ENCODE measurements at regions not wholly inside any gene's neighbourhood (a gene's known extent, or its start where the extent isn't known, plus 50 kb on each side); places are given as distances from the start of the nearest gene placed in this dataset.

DNA sequence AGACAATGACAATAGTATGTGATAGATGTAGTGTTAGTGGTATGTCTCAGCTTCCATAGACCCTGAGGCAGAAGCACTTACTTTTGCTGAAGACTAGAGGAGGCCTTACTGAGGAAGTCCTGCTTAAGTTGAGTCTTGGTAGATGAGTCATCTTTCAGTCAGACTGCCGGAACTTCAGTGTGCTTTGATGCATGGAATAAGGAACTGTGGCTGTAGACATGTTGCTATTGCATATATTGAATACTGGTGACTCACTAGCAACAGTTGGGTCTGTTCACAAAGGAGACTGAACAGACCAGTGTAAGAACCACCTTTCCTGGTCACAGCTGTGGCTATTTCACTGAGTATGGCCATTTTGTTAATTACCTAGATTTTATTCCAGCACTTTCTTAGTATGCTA, 1000.6 kb downstream of the OLFM4 start:
- DNase-seq (ENCODE audit: low spot score): peak; percentile 34
- 0 out of 2 replicates have a peak, but pooled peaks cover 3% of the 10 kb centered on the region for H3K9me3 ChIP-seq (ENCODE audit: low read length)

DNA sequence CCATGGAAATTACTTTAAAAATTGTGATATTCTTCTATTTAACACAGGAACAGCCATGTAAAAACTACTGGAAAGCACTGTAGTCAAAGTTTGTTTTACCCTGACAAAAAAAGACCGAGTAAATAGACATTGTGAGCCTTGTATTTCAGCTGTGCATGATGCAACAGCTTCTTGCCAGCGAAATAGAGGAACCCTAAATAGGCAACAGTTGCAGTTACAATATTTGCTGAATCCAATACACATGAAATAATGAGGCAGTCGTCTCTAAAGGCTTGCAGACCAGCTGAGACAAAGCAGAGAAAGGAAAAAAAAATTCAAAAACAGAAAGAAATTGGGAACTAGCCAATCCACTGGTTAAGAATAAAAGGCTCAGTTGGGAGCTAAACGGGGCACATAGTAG, 1001.1 kb downstream of the OLFM4 start:
- TF ChIP-seq, protein P1, sequence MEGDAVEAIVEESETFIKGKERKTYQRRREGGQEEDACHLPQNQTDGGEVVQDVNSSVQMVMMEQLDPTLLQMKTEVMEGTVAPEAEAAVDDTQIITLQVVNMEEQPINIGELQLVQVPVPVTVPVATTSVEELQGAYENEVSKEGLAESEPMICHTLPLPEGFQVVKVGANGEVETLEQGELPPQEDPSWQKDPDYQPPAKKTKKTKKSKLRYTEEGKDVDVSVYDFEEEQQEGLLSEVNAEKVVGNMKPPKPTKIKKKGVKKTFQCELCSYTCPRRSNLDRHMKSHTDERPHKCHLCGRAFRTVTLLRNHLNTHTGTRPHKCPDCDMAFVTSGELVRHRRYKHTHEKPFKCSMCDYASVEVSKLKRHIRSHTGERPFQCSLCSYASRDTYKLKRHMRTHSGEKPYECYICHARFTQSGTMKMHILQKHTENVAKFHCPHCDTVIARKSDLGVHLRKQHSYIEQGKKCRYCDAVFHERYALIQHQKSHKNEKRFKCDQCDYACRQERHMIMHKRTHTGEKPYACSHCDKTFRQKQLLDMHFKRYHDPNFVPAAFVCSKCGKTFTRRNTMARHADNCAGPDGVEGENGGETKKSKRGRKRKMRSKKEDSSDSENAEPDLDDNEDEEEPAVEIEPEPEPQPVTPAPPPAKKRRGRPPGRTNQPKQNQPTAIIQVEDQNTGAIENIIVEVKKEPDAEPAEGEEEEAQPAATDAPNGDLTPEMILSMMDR (conservative IDR thresholded peaks at IDR 0.05; ENCODE audit: low read length): no peak
- TF ChIP-seq EZH2phosphoT487 (IDR thresholded peaks at IDR 0.05; ENCODE audit: borderline replicate concordance, low read depth, low read length): no peak
- no peak overlapping the region for H3K27ac ChIP-seq (ENCODE audit: low read depth, low read length, poor library complexity, severe bottlenecking)
- no peaks in the 10 kb centered on the region for H3K9me2 ChIP-seq (ENCODE audit: insufficient read depth, low read length)
- H3K79me2 ChIP-seq (ENCODE audit: insufficient read depth, low read depth, low read length): no peaks in the 10 kb centered on the region
- no peak for DNase-seq (ENCODE audit: low spot score)
- no peak overlapping the region for H3K4me3 ChIP-seq (ENCODE audit: low read depth, low read length, poor library complexity, severe bottlenecking)
- BruUV-seq (replicated peaks): no TSS peak
- intact Hi-C loops (cut with micrococcal nuclease; ENCODE audit: unreplicated experiment): no loop called here
- H3K9me3 ChIP-seq (ENCODE audit: low read length): no peaks in the 10 kb centered on the region
- no peaks in the 10 kb centered on the region for H3K36me3 ChIP-seq (ENCODE audit: insufficient read depth, low read length)
- H3K4me1 ChIP-seq (ENCODE audit: insufficient read depth, low read length, poor library complexity, severe bottlenecking): no peaks in the 10 kb centered on the region
- ChIA-PET POLR2A (interaction anchor here (0.7 to 1.2 kb wide), 6 partner anchors 9 to 414 kb away, joined by 3 to 4 read pairs (median 3); no protein-coding TSS in a partner anchor), CTCF (ENCODE audit: unreplicated experiment) (no interaction called here)
- 0 out of 2 replicates have a peak overlapping the region, but pooled peaks have one; percentile 13 for H3K4me2 ChIP-seq (ENCODE audit: low read length)
- no peaks in the 10 kb centered on the region for H4K20me1 ChIP-seq (ENCODE audit: insufficient read depth, low read length)
- H2AFZ ChIP-seq (ENCODE audit: low read length): peak overlapping the region; percentile 50; the same call in 1 of the 2 replicates

More for the DNA sequence above, 1000.6 kb downstream of the OLFM4 start:
- no peak overlapping the region for H3K27ac ChIP-seq (ENCODE audit: low read depth, low read length, poor library complexity, severe bottlenecking)
- intact Hi-C loops (cut with micrococcal nuclease; ENCODE audit: unreplicated experiment): no loop called here
- no peaks in the 10 kb centered on the region for H4K20me1 ChIP-seq (ENCODE audit: insufficient read depth, low read length)
- POLR2A ChIA-PET: interaction anchor here (0.7 to 0.9 kb wide), 2 partner anchors 67 to 100 kb away, joined by 3 read pairs; no protein-coding TSS in a partner anchor
- no peak overlapping the region for H3K4me3 ChIP-seq (ENCODE audit: low read depth, low read length, poor library complexity, severe bottlenecking)
- H2AFZ ChIP-seq (ENCODE audit: low read length): peak overlapping the region; percentile 50; the same call in 1 of the 2 replicates
- H3K36me3 ChIP-seq (ENCODE audit: insufficient read depth, low read length): no peaks in the 10 kb centered on the region
- no peaks in the 10 kb centered on the region for H3K9me2 ChIP-seq (ENCODE audit: insufficient read depth, low read length)
- 0 out of 2 replicates have a peak overlapping the region, but pooled peaks have one; percentile 13 for H3K4me2 ChIP-seq (ENCODE audit: low read length)
- CTCF ChIA-PET (ENCODE audit: unreplicated experiment): no interaction called here
- no TSS peak for BruUV-seq (replicated peaks)
- H3K79me2 ChIP-seq (ENCODE audit: insufficient read depth, low read depth, low read length): no peaks in the 10 kb centered on the region
- H3K4me1 ChIP-seq (ENCODE audit: insufficient read depth, low read length, poor library complexity, severe bottlenecking): no peaks in the 10 kb centered on the region
- TF ChIP-seq, protein P1 (conservative IDR thresholded peaks at IDR 0.05; ENCODE audit: low read length): no peak
- TF ChIP-seq EZH2phosphoT487 (IDR thresholded peaks at IDR 0.05; ENCODE audit: borderline replicate concordance, low read depth, low read length): no peak

DNA sequence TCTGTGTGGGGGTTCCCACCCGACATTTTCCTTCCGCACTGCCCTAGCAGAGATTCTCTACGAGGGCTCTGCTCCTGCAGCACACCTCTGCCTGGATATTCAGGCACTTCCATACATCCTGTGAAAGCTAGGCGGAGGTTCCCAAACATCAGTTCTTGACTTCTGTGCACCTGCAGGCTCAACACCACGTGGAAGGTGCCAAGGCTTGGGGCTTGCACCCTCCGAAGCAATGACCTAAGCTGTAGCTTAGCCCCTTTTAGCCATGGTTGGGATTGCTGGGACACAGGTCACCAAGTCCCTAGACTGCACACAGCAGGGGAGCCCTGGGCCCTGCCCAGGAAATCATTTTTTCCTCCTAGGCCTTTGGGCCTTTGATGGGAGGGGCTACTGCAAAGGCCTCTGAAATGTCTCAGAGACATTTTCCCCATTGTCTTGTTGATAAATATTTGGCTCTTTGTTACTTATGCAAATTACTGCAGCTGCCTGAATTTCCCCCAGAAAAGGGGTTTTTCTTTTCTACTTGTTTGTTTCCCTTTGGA, 1004.8 kb downstream of the OLFM4 start:
- CTCF ChIA-PET (ENCODE audit: unreplicated experiment): no interaction called here
- Histone ChIP-seq H3K36me3 (ENCODE audit: insufficient read depth, low read length) (no peaks in the 10 kb centered on the region), H3K4me1 (ENCODE audit: insufficient read depth, low read length, poor library complexity, severe bottlenecking) (no peaks in the 10 kb centered on the region), H3K79me2 (ENCODE audit: insufficient read depth, low read depth, low read length) (no peaks in the 10 kb centered on the region), H4K20me1 (ENCODE audit: insufficient read depth, low read length) (no peaks in the 10 kb centered on the region), H3K27ac (ENCODE audit: low read depth, low read length, poor library complexity, severe bottlenecking) (no peak overlapping the region), H2AFZ (ENCODE audit: low read length) (no peak overlapping the region), H3K4me3 (ENCODE audit: low read depth, low read length, poor library complexity, severe bottlenecking) (no peak overlapping the region), H3K9me2 (ENCODE audit: insufficient read depth, low read length) (no peaks in the 10 kb centered on the region), H3K4me2 (ENCODE audit: low read length) (no peak overlapping the region), H3K9me3 (ENCODE audit: low read length) (no peaks in the 10 kb centered on the region)
- DNase-seq (ENCODE audit: low spot score): no peak
- POLR2A ChIA-PET: no interaction called here
- intact Hi-C loops (cut with micrococcal nuclease; ENCODE audit: unreplicated experiment): no loop called here
- TF ChIP-seq, protein P1 (conservative IDR thresholded peaks at IDR 0.05; ENCODE audit: low read length): no peak
- no peak for TF ChIP-seq EZH2phosphoT487 (IDR thresholded peaks at IDR 0.05; ENCODE audit: borderline replicate concordance, low read depth, low read length)
- BruUV-seq (replicated peaks): no TSS peak
